ENCODE measurements at regions not wholly inside any gene's neighbourhood (a gene's known extent, or its start where the extent isn't known, plus 50 kb on each side); places are given as distances from the start of the nearest gene placed in this dataset.
"Not testable (repeated sequence)": the region's sequence is repeated elsewhere in the genome, so short reads cannot be mapped to it uniquely, and the experiment has no call there.

DNA sequence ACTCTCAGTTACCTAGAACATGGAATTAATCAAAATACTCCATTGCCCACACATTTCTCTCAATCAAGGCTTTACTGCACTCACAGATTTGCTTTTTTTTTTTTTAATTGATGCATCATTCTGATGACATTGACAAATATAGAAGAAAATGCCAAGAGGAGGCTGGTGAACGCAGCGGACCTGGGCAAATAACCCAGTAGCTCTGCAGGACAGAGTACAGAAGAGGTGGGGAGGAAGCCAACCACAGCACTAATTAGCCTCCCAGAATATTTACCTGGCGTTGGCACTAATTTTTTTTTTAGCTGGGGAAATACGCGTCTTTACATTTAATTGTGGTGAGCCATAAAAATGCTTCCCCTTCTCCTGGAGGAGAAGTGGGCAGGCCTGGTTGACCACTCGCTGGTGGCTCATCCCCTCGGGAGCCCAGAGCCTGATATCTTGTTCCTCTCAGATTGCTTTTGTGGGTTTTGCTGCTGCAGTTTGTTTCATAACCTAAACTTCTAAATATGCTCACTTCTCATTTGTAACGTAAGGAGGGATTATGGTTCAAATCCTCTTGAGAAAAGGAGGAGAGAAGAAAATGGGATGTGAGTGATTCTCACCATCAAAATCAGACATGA, 165.8 kb upstream of the EPB41L3 start:
- no peak for DNase-seq (ENCODE audit: low read depth in 2 of 2)
- TF ChIP-seq, protein P1, sequence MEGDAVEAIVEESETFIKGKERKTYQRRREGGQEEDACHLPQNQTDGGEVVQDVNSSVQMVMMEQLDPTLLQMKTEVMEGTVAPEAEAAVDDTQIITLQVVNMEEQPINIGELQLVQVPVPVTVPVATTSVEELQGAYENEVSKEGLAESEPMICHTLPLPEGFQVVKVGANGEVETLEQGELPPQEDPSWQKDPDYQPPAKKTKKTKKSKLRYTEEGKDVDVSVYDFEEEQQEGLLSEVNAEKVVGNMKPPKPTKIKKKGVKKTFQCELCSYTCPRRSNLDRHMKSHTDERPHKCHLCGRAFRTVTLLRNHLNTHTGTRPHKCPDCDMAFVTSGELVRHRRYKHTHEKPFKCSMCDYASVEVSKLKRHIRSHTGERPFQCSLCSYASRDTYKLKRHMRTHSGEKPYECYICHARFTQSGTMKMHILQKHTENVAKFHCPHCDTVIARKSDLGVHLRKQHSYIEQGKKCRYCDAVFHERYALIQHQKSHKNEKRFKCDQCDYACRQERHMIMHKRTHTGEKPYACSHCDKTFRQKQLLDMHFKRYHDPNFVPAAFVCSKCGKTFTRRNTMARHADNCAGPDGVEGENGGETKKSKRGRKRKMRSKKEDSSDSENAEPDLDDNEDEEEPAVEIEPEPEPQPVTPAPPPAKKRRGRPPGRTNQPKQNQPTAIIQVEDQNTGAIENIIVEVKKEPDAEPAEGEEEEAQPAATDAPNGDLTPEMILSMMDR (IDR thresholded peaks at IDR 0.05; ENCODE audit: low read depth, low read length): no peak

DNA sequence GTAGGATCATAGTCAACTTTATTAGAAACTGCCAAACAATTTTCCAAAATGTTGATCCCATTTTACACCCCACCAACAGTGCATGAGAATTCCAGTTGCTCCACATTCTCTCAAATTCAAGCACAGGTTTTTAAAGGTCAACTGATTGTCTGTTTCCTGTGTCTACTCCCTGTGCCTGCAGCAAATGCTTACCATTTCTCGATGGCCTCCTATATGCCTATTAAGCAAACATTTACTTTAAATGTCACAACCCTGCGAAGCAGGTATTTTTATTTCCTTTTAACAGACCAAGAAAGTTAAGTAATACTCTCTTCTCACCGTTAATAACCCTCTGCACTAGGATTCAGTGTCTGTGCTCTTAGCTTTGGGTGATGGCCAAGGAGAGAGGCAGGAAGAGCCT, 163.8 kb upstream of the EPB41L3 start:
- TF ChIP-seq, protein P1 (IDR thresholded peaks at IDR 0.05; ENCODE audit: low read depth, low read length): no peak
- no peak for DNase-seq (ENCODE audit: low read depth in 2 of 2)
- no peak overlapping the region for H3K4me3 ChIP-seq (replicated peaks in 1 of 2; ENCODE audit: low read depth in 2 of 2, low read length in 2 of 2)

More for the DNA sequence above, 165.8 kb upstream of the EPB41L3 start:
- H3K4me3 ChIP-seq (replicated peaks in 1 of 2; ENCODE audit: low read depth in 2 of 2, low read length in 2 of 2): no peak overlapping the region

DNA sequence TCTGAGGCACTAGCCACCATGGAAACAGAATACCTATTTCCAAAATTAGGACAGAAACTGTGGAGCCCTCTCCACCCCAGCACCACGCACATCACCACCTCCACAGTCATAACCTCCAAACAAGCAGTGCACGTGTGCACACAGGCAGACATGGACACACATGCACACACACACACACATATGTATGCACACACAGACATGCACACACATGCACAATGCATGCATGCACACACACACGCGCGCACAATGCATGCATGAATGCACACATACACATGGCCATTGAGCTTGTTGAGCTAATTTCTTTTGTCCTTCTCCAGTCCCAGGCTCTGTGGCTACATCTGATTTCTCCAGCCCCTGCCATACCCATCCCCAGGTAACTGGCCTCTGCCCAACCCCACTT, 161.6 kb upstream of the EPB41L3 start:
- TF ChIP-seq, protein P1 (IDR thresholded peaks at IDR 0.05; ENCODE audit: low read depth, low read length): no peak
- DNase-seq (ENCODE audit: low read depth in 2 of 2): no peak
- H3K4me3 ChIP-seq (replicated peaks in 1 of 2; ENCODE audit: low read depth in 2 of 2, low read length in 2 of 2): no peak overlapping the region

DNA sequence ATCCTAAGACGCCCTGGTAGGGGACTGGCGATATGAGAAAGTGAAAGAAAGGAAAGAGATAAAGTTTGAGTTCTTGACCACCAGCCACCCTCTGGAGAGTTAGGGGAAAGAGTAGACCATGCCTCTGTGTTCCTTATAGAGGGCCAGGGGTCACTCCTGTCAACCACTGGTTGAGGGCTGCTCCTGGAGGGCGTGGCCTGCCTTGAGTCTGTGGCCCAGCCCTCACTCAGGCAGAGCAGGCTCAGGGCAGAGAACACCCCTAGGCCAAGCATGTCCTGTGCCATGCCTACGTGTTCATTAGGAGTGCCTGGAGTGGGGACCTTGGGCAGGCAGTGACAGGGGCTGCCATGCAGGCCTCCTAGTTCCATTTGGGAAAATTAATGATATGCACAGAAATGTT, 161.1 kb upstream of the EPB41L3 start:
- H3K4me3 ChIP-seq (replicated peaks in 1 of 2; ENCODE audit: low read depth in 2 of 2, low read length in 2 of 2): no peak overlapping the region
- DNase-seq (ENCODE audit: low read depth in 2 of 2): no peak
- TF ChIP-seq, protein P1 (IDR thresholded peaks at IDR 0.05; ENCODE audit: low read depth, low read length): no peak

DNA sequence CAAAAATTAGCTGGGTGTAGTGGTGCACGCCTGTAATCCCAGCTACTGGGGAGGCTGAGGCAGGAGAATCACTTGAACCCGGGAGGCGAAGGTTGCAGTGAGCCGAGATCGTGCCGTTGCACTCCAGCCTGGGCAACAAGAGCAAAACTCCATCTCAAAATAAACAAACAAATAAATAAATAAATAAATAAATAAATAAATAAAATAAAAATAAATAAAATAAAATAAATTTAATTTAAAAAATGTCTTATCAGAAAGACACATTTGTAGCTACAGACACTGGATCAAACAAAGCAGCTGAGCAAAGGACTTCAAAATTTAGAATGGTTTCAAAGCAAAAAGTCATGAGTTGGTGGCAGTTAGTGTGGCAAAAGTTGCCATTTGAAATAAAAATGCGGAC, 158.2 kb upstream of the EPB41L3 start:
- not testable (repeated sequence) for DNase-seq (ENCODE audit: low read depth in 2 of 2)

DNA sequence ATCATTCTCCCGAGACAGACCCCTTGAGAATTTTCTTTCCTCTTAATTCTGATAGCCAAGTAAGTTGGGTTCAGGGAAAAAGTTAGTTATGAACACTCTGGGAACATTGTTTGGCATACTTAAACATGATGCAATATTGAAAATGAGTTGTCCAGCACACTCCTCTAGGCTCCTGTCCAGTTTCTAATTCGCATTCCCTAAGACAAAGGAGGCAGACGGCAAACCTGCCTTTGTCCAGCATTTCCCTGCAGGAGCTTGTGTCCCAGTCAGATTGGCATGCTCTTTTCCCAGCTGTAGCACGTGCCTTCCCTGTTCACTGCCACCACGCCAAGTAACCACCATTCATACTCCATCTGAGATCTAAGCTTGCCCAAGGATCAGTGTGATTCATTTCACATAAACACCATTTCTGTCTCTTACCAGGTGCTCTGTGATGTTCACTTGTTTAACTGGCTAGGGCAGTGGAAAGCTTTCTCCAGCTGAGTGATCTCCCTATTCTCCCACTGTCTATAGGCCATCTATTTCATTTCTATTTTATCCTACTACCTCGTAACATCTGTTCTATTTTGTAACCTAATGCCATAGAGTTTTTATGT, 150.0 kb upstream of the EPB41L3 start:
- TF ChIP-seq, protein P1 (IDR thresholded peaks at IDR 0.05; ENCODE audit: low read depth, low read length): no peak
- H3K4me3 ChIP-seq (replicated peaks in 1 of 2; ENCODE audit: low read depth in 2 of 2, low read length in 2 of 2): no peak overlapping the region
- DNase-seq (ENCODE audit: low read depth in 2 of 2): peak; percentile 8 to 10

More for the DNA sequence above, 158.2 kb upstream of the EPB41L3 start:
- H3K4me3 ChIP-seq (replicated peaks in 1 of 2; ENCODE audit: low read depth in 2 of 2, low read length in 2 of 2): not testable (repeated sequence)

DNA sequence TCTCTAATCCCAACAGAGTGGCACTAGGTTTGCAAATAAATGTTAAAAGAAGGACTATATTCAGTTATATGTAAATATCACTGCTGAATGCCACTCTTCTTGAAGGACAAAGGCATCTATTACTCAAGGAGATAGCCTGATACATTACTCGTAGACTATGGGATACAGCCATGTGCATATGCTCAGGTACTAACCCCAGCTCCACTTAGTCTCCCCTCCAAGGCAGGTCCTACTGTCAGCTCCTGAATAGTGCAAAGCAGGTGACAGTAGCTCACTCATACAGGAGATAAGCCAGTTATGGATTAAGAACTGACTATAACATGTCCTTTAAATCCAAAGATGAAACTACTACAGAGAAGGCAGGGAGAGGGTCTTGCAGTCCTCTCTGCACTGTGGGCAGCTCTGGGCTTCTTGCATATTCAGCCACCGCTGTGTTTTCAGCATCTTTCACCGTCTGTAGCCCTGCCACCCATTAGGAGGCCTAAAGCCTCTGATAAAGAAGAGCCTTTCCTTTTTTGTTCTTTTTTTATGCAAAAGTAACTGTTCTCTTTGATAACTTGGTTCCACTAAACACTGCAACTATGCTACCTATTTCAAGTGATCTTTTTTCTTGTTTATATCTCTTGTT, 135.1 kb upstream of the EPB41L3 start:
- TF ChIP-seq, protein P1 (IDR thresholded peaks at IDR 0.05; ENCODE audit: low read depth, low read length): no peak
- H3K4me3 ChIP-seq (replicated peaks in 1 of 2; ENCODE audit: low read depth in 2 of 2, low read length in 2 of 2): no peak overlapping the region
- DNase-seq (ENCODE audit: low read depth in 2 of 2): no peak

All from cardiac fibroblast (primary cell).